PC-9 (cell line): ENCODE measurements at regions not wholly inside any gene's neighbourhood (a gene's known extent, or its start where the extent isn't known, plus 50 kb on each side); places are given as distances from the start of the nearest gene placed in this dataset.

ENCODE experiments used
- CTCF ChIP-seq: fragments of 200-600 bp; sonication (generic); conservative IDR thresholded peaks from 2 replicates; pipeline ENCODE4 v1.6.1; 2017; ENCODE audit warnings: mixed run types, antibody characterized with exemption, mild to moderate bottlenecking, moderate library complexity
- EZH2 ChIP-seq: fragments of 200-600 bp; sonication (generic); IDR thresholded peaks from 2 replicates; pipeline ENCODE4 v1.8.0; 2017; ENCODE audit warnings: antibody characterized with exemption, low read depth

GRCh38 chr18:66761166-66761565, 157.3 kb upstream of the CDH19 start:
- no peak for TF ChIP-seq CTCF
- TF ChIP-seq EZH2, result no peak
